IMR-90 (cell line): ENCODE measurements at regions not wholly inside any gene's neighbourhood (a gene's known extent, or its start where the extent isn't known, plus 50 kb on each side); places are given as distances from the start of the nearest gene placed in this dataset.

Experiments used
- CTCF ChIP-seq: conservative IDR thresholded peaks from 2 replicates; pipeline ENCODE4 v1.5.1; 2012; ENCODE audit warnings: mild to moderate bottlenecking, low read depth, low read length, improper control_type of control experiment
- POLR2A ChIP-seq: IDR thresholded peaks from 2 replicates; pipeline ENCODE4 v1.6.1; 2012; ENCODE audit warnings: mild to moderate bottlenecking, low read depth, low read length
- RAD21 ChIP-seq: IDR thresholded peaks from 2 replicates; pipeline ENCODE4 v1.6.1; 2012; ENCODE audit warnings: low read length, improper control_type of control experiment

DNA sequence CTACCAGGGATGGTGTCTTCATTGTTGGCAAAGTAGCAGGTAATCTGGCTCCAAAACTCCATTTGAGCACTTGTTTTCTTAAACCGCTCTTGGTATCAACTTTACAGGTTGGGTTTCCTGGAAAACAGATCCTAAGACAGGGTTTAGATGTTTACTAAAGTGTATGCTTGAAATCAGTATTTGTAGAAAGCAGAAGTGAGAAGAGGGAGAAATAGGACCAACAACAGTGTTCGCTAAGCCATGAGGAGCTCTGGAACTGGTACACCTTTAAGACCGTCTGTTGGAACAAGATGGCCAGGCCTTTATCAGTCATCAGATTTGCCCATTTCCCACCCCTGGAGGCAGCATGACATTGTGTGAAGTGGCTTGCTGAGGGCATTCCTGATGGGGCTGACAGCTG, 171.0 kb upstream of the COL8A1 start:
- no peak for TF ChIP-seq CTCF
- no peak for TF ChIP-seq POLR2A
- TF ChIP-seq RAD21, result no peak
